ENCODE measurements at regions not wholly inside any gene's neighbourhood (a gene's known extent, or its start where the extent isn't known, plus 50 kb on each side); places are given as distances from the start of the nearest gene placed in this dataset.

- TF ChIP-seq POLR2AphosphoS5 (IDR thresholded peaks at IDR 0.05; ENCODE audit: low read depth, low read length) (no peak), REST (IDR thresholded peaks at IDR 0.05; ENCODE audit: insufficient read depth in 1 of 2, low read depth in 2 of 2, low read length in 1 of 2) (no peak), SIN3A (IDR thresholded peaks at IDR 0.05; ENCODE audit: borderline replicate concordance, insufficient read depth, low read depth, low read length) (no peak), TCF7L2 (IDR thresholded peaks at IDR 0.05; ENCODE audit: low read depth, low read length) (no peak)
- TF ChIP-seq, protein P1, sequence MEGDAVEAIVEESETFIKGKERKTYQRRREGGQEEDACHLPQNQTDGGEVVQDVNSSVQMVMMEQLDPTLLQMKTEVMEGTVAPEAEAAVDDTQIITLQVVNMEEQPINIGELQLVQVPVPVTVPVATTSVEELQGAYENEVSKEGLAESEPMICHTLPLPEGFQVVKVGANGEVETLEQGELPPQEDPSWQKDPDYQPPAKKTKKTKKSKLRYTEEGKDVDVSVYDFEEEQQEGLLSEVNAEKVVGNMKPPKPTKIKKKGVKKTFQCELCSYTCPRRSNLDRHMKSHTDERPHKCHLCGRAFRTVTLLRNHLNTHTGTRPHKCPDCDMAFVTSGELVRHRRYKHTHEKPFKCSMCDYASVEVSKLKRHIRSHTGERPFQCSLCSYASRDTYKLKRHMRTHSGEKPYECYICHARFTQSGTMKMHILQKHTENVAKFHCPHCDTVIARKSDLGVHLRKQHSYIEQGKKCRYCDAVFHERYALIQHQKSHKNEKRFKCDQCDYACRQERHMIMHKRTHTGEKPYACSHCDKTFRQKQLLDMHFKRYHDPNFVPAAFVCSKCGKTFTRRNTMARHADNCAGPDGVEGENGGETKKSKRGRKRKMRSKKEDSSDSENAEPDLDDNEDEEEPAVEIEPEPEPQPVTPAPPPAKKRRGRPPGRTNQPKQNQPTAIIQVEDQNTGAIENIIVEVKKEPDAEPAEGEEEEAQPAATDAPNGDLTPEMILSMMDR (IDR thresholded peaks at IDR 0.05): no peak
Measured at GRCh38 chr5:176187276-176188062, 50.8 kb upstream of the SIMC1 start.

Data from Panc1 (cell line).